GM12878 (cell line): ENCODE measurements at regions not wholly inside any gene's neighbourhood (a gene's known extent, or its start where the extent isn't known, plus 50 kb on each side); places are given as distances from the start of the nearest gene placed in this dataset.

Experiments
- CBX5 ChIP-seq: sonication (generic); IDR thresholded peaks from 2 replicates; pipeline ENCODE4 v1.6.1; 2016; ENCODE audit warnings: low read depth, moderate library complexity, mild to moderate bottlenecking, inconsistent platforms
- STAT1 ChIP-seq: fragments of 450-650 bp; conservative IDR thresholded peaks from 2 replicates; pipeline ENCODE4 v1.6.1; 2014; ENCODE audit warnings: antibody characterized with exemption, mild to moderate bottlenecking
- TF ChIP-seq, protein P1 (sequence below): IDR thresholded peaks from 2 replicates; pipeline ENCODE4 v1.6.1; 2012; ENCODE audit warnings: low read depth, low read length, improper control_type of control experiment
- TF ChIP-seq, protein P2 (sequence below), 3 experiments: IDR thresholded peaks in 2 of 3; conservative IDR thresholded peaks in 1 of 3; 2 replicates each; pipeline ENCODE4 v1.5.1; 2011; ENCODE audit warnings: low read depth in 3 of 3, low read length in 3 of 3, mild to moderate bottlenecking in 3 of 3, control low read depth in 2 of 3, moderate library complexity in 2 of 3, inconsistent platforms in 1 of 3, mixed read lengths in 1 of 3; ENCODE audit not compliant: control insufficient read depth in 2 of 3, insufficient read depth in 1 of 3; ENCODE audit errors: extremely low read depth in 1 of 3
- TF ChIP-seq, protein P3 (sequence below): IDR thresholded peaks from 2 replicates; pipeline ENCODE4 v1.6.1; 2011; ENCODE audit warnings: borderline replicate concordance, low read depth, mild to moderate bottlenecking, moderate library complexity, mixed read lengths, low read length; ENCODE audit not compliant: insufficient read depth; ENCODE audit errors: extremely low read length

GRCh38 chr10:100685331-100685730, 60.1 kb upstream of the PAX2 start:
- TF ChIP-seq STAT1 (no peak), CBX5 (no peak)
- TF ChIP-seq, protein P1, sequence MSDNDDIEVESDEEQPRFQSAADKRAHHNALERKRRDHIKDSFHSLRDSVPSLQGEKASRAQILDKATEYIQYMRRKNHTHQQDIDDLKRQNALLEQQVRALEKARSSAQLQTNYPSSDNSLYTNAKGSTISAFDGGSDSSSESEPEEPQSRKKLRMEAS, result no peak
- TF ChIP-seq, protein P2, sequence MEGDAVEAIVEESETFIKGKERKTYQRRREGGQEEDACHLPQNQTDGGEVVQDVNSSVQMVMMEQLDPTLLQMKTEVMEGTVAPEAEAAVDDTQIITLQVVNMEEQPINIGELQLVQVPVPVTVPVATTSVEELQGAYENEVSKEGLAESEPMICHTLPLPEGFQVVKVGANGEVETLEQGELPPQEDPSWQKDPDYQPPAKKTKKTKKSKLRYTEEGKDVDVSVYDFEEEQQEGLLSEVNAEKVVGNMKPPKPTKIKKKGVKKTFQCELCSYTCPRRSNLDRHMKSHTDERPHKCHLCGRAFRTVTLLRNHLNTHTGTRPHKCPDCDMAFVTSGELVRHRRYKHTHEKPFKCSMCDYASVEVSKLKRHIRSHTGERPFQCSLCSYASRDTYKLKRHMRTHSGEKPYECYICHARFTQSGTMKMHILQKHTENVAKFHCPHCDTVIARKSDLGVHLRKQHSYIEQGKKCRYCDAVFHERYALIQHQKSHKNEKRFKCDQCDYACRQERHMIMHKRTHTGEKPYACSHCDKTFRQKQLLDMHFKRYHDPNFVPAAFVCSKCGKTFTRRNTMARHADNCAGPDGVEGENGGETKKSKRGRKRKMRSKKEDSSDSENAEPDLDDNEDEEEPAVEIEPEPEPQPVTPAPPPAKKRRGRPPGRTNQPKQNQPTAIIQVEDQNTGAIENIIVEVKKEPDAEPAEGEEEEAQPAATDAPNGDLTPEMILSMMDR (IDR thresholded peaks at IDR 0.05 in 2 of 3, conservative IDR thresholded peaks at IDR 0.05 in 1 of 3; ENCODE audit: control insufficient read depth in 2 of 3, extremely low read depth in 1 of 3, insufficient read depth in 1 of 3, low read depth in 3 of 3, low read length in 3 of 3), result no peak
- TF ChIP-seq, protein P3, sequence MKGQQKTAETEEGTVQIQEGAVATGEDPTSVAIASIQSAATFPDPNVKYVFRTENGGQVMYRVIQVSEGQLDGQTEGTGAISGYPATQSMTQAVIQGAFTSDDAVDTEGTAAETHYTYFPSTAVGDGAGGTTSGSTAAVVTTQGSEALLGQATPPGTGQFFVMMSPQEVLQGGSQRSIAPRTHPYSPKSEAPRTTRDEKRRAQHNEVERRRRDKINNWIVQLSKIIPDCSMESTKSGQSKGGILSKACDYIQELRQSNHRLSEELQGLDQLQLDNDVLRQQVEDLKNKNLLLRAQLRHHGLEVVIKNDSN, result no peak
